NCI-H510A (cell line): ENCODE measurements at regions not wholly inside any gene's neighbourhood (a gene's known extent, or its start where the extent isn't known, plus 50 kb on each side); places are given as distances from the start of the nearest gene placed in this dataset.
"Not testable (repeated sequence)": the region's sequence is repeated elsewhere in the genome, so short reads cannot be mapped to it uniquely, and the experiment has no call there.

Experiments
- DNase-seq: peaks from one replicate; lab custom pipeline; 2025; lab: John Stamatoyannopoulos, UW

DNA sequence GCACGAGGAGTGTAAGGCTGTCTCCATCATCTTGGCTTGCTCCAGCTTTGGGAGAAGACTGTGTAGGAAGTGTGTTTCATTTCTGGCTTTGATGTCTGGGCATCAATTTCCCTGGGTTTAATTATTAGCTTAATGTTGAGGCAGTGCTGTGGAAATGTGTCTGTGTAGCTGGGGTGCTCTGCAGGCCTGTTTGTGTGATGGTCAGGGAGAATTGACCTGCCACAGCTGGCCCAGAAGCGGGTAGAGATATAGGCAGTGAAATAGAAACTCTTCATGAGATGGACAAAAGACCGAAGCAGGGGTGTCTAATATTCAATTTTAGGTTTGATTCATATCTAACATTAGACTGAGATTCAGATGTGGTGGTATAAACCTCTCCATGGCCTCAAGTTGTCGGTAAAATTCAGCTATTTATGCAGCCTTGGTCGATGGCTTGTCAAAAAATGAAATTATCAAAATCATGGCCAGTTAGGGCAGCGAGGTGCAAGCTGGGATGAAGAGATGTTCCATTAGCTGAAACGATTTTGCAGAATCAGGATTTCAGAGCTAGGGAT is 95.3 kb upstream of the SNX9 start:
- no peak for DNase-seq

GRCh38 chr6:157728183-157728881 is 94.7 kb upstream of the SNX9 start:
- DNase-seq: no peak

- DNase-seq: no peak
These were observed 91.8 kb upstream of the SNX9 start for GRCh38 chr6:157731221-157731620.

- no peak for DNase-seq
These were observed 91.0 kb upstream of the SNX9 start for GRCh38 chr6:157732007-157732406.

GRCh38 chr6:157732416-157733161 is 90.5 kb upstream of the SNX9 start:
- DNase-seq: no peak

GRCh38 chr6:157736555-157736954 is 86.5 kb upstream of the SNX9 start:
- DNase-seq: not testable (repeated sequence)

DNA sequence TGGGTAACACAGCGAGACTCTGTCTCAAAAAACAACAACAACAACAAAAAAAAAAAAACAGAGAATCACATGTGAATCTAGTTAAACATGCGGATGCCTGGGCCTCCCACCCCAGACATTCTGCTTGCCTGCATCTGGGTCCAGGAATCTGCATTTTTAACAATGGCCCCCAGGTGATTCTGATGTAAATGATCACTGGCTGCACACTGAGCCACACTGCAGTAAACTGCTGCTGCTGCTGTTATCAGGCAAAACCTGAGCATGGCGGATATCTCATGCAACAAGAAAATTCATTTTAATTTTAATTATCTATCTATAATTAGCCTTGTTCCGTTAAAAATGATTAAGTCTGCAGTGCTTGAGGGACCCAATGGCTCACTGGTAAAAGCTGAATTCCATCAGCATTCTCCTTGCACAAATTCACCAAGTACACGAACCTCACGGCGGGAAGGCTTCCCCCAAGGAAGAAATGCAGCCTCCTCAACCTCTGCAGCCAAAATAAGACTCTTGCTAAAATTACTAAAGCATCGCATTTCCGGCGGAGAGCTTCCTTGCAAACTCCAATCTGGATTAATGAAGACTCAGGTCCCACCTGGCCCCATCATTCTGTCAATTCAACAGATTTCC is 81.6 kb upstream of the SNX9 start:
- DNase-seq: no peak

GRCh38 chr6:157741948-157742556 is 81.0 kb upstream of the SNX9 start:
- no peak for DNase-seq

- no peak for DNase-seq
These were observed 78.9 kb upstream of the SNX9 start for GRCh38 chr6:157744102-157744601.

- no peak for DNase-seq
These were observed 76.1 kb upstream of the SNX9 start for GRCh38 chr6:157746897-157747296.

DNA sequence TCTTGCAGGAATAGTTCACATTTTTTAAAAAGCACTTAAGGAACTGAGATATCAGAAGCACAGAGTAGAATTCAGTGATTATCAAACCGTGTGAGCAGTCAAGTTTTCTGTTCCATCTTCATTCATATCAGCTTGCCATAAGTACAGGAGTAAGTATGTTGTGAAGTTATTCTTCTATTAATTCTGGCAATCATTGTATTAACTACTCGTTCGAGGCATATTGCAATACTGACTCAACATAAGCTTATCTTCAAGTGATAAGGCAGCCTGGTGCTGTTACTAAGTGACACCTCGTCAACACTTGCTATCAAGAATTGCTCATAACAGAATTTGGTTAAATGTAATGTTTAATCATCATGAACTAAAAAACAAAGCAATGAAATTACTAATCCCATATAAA is 75.7 kb upstream of the SNX9 start:
- DNase-seq: no peak

- DNase-seq: no peak
These were observed 74.0 kb upstream of the SNX9 start for GRCh38 chr6:157748839-157749571.

- DNase-seq: not testable (repeated sequence)
These were observed 72.1 kb upstream of the SNX9 start for GRCh38 chr6:157750973-157751372.

DNA sequence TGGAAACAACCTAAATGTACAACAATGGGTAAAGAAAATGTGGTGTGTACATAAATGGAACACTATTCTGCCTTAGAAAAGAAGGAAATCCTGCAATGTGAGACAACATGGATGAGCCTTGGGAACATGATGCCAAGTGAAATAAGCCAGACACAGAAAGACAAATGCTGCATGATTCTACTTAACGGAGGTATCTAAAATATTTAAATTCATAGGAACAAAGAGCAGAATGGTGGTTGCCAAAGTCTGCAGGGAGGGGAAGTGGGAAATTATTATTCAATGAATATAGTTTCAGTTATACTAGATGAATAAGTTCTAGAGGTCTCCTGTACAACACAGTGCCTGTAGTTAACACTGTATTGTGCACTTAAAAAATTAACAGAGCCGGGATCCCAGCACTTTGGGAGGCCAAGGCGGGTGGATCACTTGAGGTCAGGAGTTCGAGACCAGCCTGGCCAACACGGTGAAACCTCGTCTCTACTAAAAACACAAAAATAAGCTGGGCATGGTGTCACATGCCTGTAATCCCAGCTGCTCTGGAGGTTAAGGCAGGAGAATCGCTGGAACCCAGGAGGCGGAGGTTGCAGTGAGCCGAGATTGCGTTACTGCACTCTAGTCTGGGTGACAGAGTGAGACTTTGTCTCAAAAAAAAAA is 71.4 kb upstream of the SNX9 start:
- no peak for DNase-seq

- DNase-seq: not testable (repeated sequence)
These were observed 70.2 kb upstream of the SNX9 start for GRCh38 chr6:157752879-157753278.

- DNase-seq: no peak
These were observed 69.8 kb upstream of the SNX9 start for GRCh38 chr6:157753291-157753690.

- DNase-seq: not testable (repeated sequence)
These were observed 69.2 kb upstream of the SNX9 start for GRCh38 chr6:157753801-157754200.

- no peak for DNase-seq
These were observed 68.7 kb upstream of the SNX9 start for GRCh38 chr6:157754351-157754750.

- DNase-seq: no peak
These were observed 67.9 kb upstream of the SNX9 start for GRCh38 chr6:157755032-157755745.

GRCh38 chr6:157755746-157756411 is 67.2 kb upstream of the SNX9 start:
- DNase-seq: no peak
